ENCODE measurements at regions not wholly inside any gene's neighbourhood (a gene's known extent, or its start where the extent isn't known, plus 50 kb on each side); places are given as distances from the start of the nearest gene placed in this dataset.

- no peaks in the 10 kb centered on the region for H3K27me3 ChIP-seq (ENCODE audit: control insufficient read depth, insufficient read depth, low read length)
- intact Hi-C loops (cut with DNase I): no loop called here
- H3K4me3 ChIP-seq (ENCODE audit: low read length in 3 of 3): no peak overlapping the region
- no peak overlapping the region for H3K9ac ChIP-seq (ENCODE audit: low read length in 3 of 3)
- no peaks in the 10 kb centered on the region for H3K4me1 ChIP-seq (ENCODE audit: control insufficient read depth in 2 of 3, insufficient read depth in 2 of 3, low read depth in 1 of 3, low read length in 3 of 3)
- no peak overlapping the region for H3K27ac ChIP-seq (ENCODE audit: low read depth in 2 of 2, low read length in 2 of 2)
- no peak for TF ChIP-seq CTCF (IDR thresholded peaks at IDR 0.05; ENCODE audit: borderline replicate concordance, extremely low read depth, insufficient read depth)
- DNase-seq: no peak
- H3K36me3 ChIP-seq (ENCODE audit: control insufficient read depth in 2 of 3, insufficient read depth in 3 of 3, low read length in 3 of 3): no peaks in the 10 kb centered on the region
- no peak for FAIRE-seq
- H3K9me3 ChIP-seq (ENCODE audit: control insufficient read depth in 2 of 3, insufficient read depth in 1 of 3, low read length in 3 of 3): no peaks in the 10 kb centered on the region
Measured at GRCh38 chr14:94882401-94882800, 112.5 kb upstream of the GSC start.

- H3K4me3 ChIP-seq (ENCODE audit: low read length in 3 of 3): no peak overlapping the region
- H3K4me1 ChIP-seq (ENCODE audit: control insufficient read depth in 2 of 3, insufficient read depth in 2 of 3, low read depth in 1 of 3, low read length in 3 of 3): no peaks in the 10 kb centered on the region
- FAIRE-seq (no peak), DNase-seq (no peak)
- no peaks in the 10 kb centered on the region for H3K36me3 ChIP-seq (ENCODE audit: control insufficient read depth in 2 of 3, insufficient read depth in 3 of 3, low read length in 3 of 3)
- no peaks in the 10 kb centered on the region for H3K27me3 ChIP-seq (ENCODE audit: control insufficient read depth, insufficient read depth, low read length)
- intact Hi-C loops (cut with DNase I): no loop called here
- H3K9ac ChIP-seq (ENCODE audit: low read length in 3 of 3): no peak overlapping the region
- H3K9me3 ChIP-seq (ENCODE audit: control insufficient read depth in 2 of 3, insufficient read depth in 1 of 3, low read length in 3 of 3): no peaks in the 10 kb centered on the region
- no peak for TF ChIP-seq CTCF (IDR thresholded peaks at IDR 0.05; ENCODE audit: borderline replicate concordance, extremely low read depth, insufficient read depth)
- H3K27ac ChIP-seq (ENCODE audit: low read depth in 2 of 2, low read length in 2 of 2): no peak overlapping the region
Measured at GRCh38 chr14:94880876-94881275, 111.0 kb upstream of the GSC start.

GRCh38 chr14:94880106-94880505, 110.2 kb upstream of the GSC start:
- intact Hi-C loops (cut with DNase I): no loop called here
- no peak for FAIRE-seq
- Histone ChIP-seq H3K27me3 (ENCODE audit: control insufficient read depth, insufficient read depth, low read length) (no peaks in the 10 kb centered on the region), H3K36me3 (ENCODE audit: control insufficient read depth in 2 of 3, insufficient read depth in 3 of 3, low read length in 3 of 3) (no peaks in the 10 kb centered on the region), H3K27ac (ENCODE audit: low read depth in 2 of 2, low read length in 2 of 2) (no peak overlapping the region), H3K4me3 (ENCODE audit: low read length in 3 of 3) (no peak overlapping the region), H3K9me3 (ENCODE audit: control insufficient read depth in 2 of 3, insufficient read depth in 1 of 3, low read length in 3 of 3) (no peaks in the 10 kb centered on the region), H3K4me1 (ENCODE audit: control insufficient read depth in 2 of 3, insufficient read depth in 2 of 3, low read depth in 1 of 3, low read length in 3 of 3) (no peaks in the 10 kb centered on the region), H3K9ac (ENCODE audit: low read length in 3 of 3) (no peak overlapping the region)
- DNase-seq: no peak
- no peak for TF ChIP-seq CTCF (IDR thresholded peaks at IDR 0.05; ENCODE audit: borderline replicate concordance, extremely low read depth, insufficient read depth)

- Histone ChIP-seq H3K4me3 (ENCODE audit: low read length in 3 of 3) (no peak overlapping the region), H3K9me3 (ENCODE audit: control insufficient read depth in 2 of 3, insufficient read depth in 1 of 3, low read length in 3 of 3) (no peaks in the 10 kb centered on the region), H3K27ac (ENCODE audit: low read depth in 2 of 2, low read length in 2 of 2) (no peak overlapping the region), H3K27me3 (ENCODE audit: control insufficient read depth, insufficient read depth, low read length) (no peaks in the 10 kb centered on the region), H3K36me3 (ENCODE audit: control insufficient read depth in 2 of 3, insufficient read depth in 3 of 3, low read length in 3 of 3) (no peaks in the 10 kb centered on the region), H3K9ac (ENCODE audit: low read length in 3 of 3) (no peak overlapping the region), H3K4me1 (ENCODE audit: control insufficient read depth in 2 of 3, insufficient read depth in 2 of 3, low read depth in 1 of 3, low read length in 3 of 3) (no peaks in the 10 kb centered on the region)
- intact Hi-C loops (cut with DNase I): no loop called here
- DNase-seq (no peak), FAIRE-seq (no peak)
- no peak for TF ChIP-seq CTCF (IDR thresholded peaks at IDR 0.05; ENCODE audit: borderline replicate concordance, extremely low read depth, insufficient read depth)
Measured at GRCh38 chr14:94879537-94879936, 109.6 kb upstream of the GSC start.

All from kidney (tissue), 13 donors.